Liver (tissue), 8 donors: ENCODE measurements at regions not wholly inside any gene's neighbourhood (a gene's known extent, or its start where the extent isn't known, plus 50 kb on each side); places are given as distances from the start of the nearest gene placed in this dataset.

Source experiments
- DNase-seq: peaks from one replicate; pipeline ENCODE4 v3.0.0-alpha.2; 2017; ENCODE audit warnings: low spot score
- H3K27ac ChIP-seq, 2 donors: one replicate each; pipeline ENCODE4 v1.7.0; 2013; ENCODE audit warnings: inconsistent platforms in 2 of 2, low read length in 2 of 2, control low read depth in 1 of 2, low read depth in 1 of 2, mild to moderate bottlenecking in 1 of 2
- H3K27me3 ChIP-seq, 4 donors: one replicate each; pipeline versions ENCODE4 v1.6.1 to v1.7.0; 2013; ENCODE audit warnings: low read length in 3 of 4, inconsistent platforms in 1 of 4, mild to moderate bottlenecking in 1 of 4, moderate library complexity in 1 of 4; ENCODE audit not compliant: control insufficient read depth in 4 of 4, insufficient read depth in 4 of 4
- H3K36me3 ChIP-seq, 4 donors: one replicate each; pipeline versions ENCODE4 v1.6.1 to v1.7.0; 2013; ENCODE audit warnings: low read length in 3 of 4, mild to moderate bottlenecking in 3 of 4, low read depth in 1 of 4, moderate library complexity in 1 of 4; ENCODE audit not compliant: control insufficient read depth in 4 of 4, insufficient read depth in 3 of 4
- H3K4me1 ChIP-seq, 4 donors: one replicate each; pipeline versions ENCODE4 v1.6.1 to v1.7.0; 2013; ENCODE audit warnings: low read length in 3 of 4, mild to moderate bottlenecking in 3 of 4, moderate library complexity in 1 of 4; ENCODE audit not compliant: control insufficient read depth in 4 of 4, insufficient read depth in 4 of 4
- H3K4me3 ChIP-seq, 3 donors: one replicate each; pipeline versions ENCODE4 v1.6.1 to v1.7.0; 2013; ENCODE audit warnings: low read length in 3 of 3, control low read depth in 1 of 3, low read depth in 1 of 3, mild to moderate bottlenecking in 1 of 3
- H3K9ac ChIP-seq, 2 donors: one replicate each; pipeline ENCODE4 v1.7.0; 2013; ENCODE audit warnings: low read length in 2 of 2, mild to moderate bottlenecking in 2 of 2, moderate library complexity in 2 of 2, control low read depth in 1 of 2, low read depth in 1 of 2
- H3K9me3 ChIP-seq, 4 donors: one replicate each; pipeline versions ENCODE4 v1.6.1 to v1.7.0; 2013; ENCODE audit warnings: low read length in 3 of 4; ENCODE audit not compliant: control insufficient read depth in 4 of 4
- CTCF ChIP-seq: fragments of 150-350 bp; IDR thresholded peaks from 2 replicates; pipeline ENCODE4 v1.5.1; 2017; ENCODE audit warnings: improper control_type of control experiment, low read depth, low read length; ENCODE audit not compliant: missing input control
- EGR1 ChIP-seq, 2 donors: IDR thresholded peaks; 2 replicates each; pipeline ENCODE4 v1.6.1; 2016 to 2018; ENCODE audit warnings: antibody characterized with exemption in 2 of 2, low read depth in 2 of 2
- FOXA1 ChIP-seq: IDR thresholded peaks from 2 replicates; pipeline ENCODE4 v1.6.1; 2016; ENCODE audit warnings: antibody characterized with exemption
- FOXA2 ChIP-seq: IDR thresholded peaks from 2 replicates; pipeline ENCODE4 v1.6.1; 2016; ENCODE audit warnings: antibody characterized with exemption
- GABPA ChIP-seq, 2 donors: IDR thresholded peaks in 1 of 2; conservative IDR thresholded peaks in 1 of 2; 2 replicates each; pipeline ENCODE4 v1.6.1; 2016; ENCODE audit warnings: antibody characterized with exemption in 2 of 2, mild to moderate bottlenecking in 1 of 2, moderate library complexity in 1 of 2
- HNF4A ChIP-seq, 2 donors: conservative IDR thresholded peaks; 2 replicates each; pipeline ENCODE4 v1.6.1; 2016; ENCODE audit warnings: antibody characterized with exemption in 2 of 2, mild to moderate bottlenecking in 2 of 2
- HNF4G ChIP-seq: IDR thresholded peaks from 2 replicates; pipeline ENCODE4 v1.6.1; 2016; ENCODE audit warnings: antibody characterized with exemption
- MAX ChIP-seq: IDR thresholded peaks from 2 replicates; pipeline ENCODE4 v1.6.1; 2016; ENCODE audit warnings: antibody characterized with exemption
- NR2F2 ChIP-seq: IDR thresholded peaks from 2 replicates; pipeline ENCODE4 v1.6.1; 2016; ENCODE audit warnings: antibody characterized with exemption
- RAD21 ChIP-seq, 2 donors: IDR thresholded peaks; 2 replicates each; pipeline ENCODE4 v1.6.1; 2016; ENCODE audit warnings: antibody characterized with exemption in 2 of 2, mild to moderate bottlenecking in 2 of 2
- RXRA ChIP-seq, 2 donors: IDR thresholded peaks; 2 replicates each; pipeline ENCODE4 v1.6.1; 2017 to 2018; ENCODE audit warnings: antibody characterized with exemption in 2 of 2, mild to moderate bottlenecking in 1 of 2
- TAF1 ChIP-seq: conservative IDR thresholded peaks from 2 replicates; pipeline ENCODE4 v1.6.1; 2016; ENCODE audit warnings: antibody characterized with exemption, mild to moderate bottlenecking
- YY1 ChIP-seq: IDR thresholded peaks from 2 replicates; pipeline ENCODE4 v1.6.1; 2016; ENCODE audit warnings: antibody characterized with exemption, mild to moderate bottlenecking
- WGBS: extraction: QIAGEN DNeasy Blood & Tissue Kit; methylation state at CpG from one replicate; pipeline ENCODE4 v1.1.7; 2013; 5-methylcytosine and 5-hydroxymethylcytosine counted together
- TF ChIP-seq, protein P1 (sequence below): IDR thresholded peaks from 2 replicates; pipeline ENCODE4 v1.6.1; 2016; ENCODE audit warnings: antibody characterized with exemption
- TF ChIP-seq, protein P2 (sequence below): IDR thresholded peaks from 2 replicates; pipeline ENCODE4 v1.6.1; 2016; ENCODE audit warnings: antibody characterized with exemption
- donor health status: healthy.
- donor health status: healthy.
- donor health status: healthy.
- donor health status: healthy.
- donor health status: healthy.

DNA sequence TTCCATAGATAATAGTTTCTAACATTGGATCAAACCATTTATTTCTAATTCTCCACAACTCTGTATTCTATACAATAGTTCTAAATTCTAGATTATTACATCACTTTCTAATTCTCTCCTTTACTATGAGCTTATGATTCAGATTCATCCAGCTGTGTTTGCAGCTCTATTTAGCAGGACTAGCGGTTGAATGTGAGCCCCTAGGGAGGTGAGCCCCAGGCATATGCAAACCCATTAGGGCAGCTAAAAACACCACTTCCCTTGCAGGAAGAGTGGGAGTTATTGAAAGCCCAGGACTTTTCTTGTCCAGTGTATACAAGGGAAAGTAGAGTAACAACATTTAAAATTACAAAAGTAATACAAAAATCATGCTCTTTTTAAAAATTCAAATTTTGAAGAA, 56.9 kb downstream of the KRTAP19-8 start:
- 61% methylated on average over 1 of the region's 1 CpG for WGBS
- Histone ChIP-seq H3K4me1 (no peaks in the 10 kb centered on the region), H3K36me3 (no peaks in the 10 kb centered on the region), H3K4me3 (no peak overlapping the region), H3K27me3 (no peaks in the 10 kb centered on the region), H3K9me3 (no peaks in the 10 kb centered on the region), H3K27ac (no peak overlapping the region), H3K9ac (no peak overlapping the region)
- DNase-seq: no peak
- TF ChIP-seq HNF4G: no peak

- Histone ChIP-seq H3K9ac (no peak overlapping the region), H3K36me3 (no peaks in the 10 kb centered on the region), H3K27ac (no peak overlapping the region), H3K9me3 (no peaks in the 10 kb centered on the region), H3K27me3 (no peaks in the 10 kb centered on the region), H3K4me3 (no peak overlapping the region), H3K4me1 (no peaks in the 10 kb centered on the region)
- WGBS: 89% methylated on average over 1 of the region's 1 CpG
- TF ChIP-seq, protein P1, sequence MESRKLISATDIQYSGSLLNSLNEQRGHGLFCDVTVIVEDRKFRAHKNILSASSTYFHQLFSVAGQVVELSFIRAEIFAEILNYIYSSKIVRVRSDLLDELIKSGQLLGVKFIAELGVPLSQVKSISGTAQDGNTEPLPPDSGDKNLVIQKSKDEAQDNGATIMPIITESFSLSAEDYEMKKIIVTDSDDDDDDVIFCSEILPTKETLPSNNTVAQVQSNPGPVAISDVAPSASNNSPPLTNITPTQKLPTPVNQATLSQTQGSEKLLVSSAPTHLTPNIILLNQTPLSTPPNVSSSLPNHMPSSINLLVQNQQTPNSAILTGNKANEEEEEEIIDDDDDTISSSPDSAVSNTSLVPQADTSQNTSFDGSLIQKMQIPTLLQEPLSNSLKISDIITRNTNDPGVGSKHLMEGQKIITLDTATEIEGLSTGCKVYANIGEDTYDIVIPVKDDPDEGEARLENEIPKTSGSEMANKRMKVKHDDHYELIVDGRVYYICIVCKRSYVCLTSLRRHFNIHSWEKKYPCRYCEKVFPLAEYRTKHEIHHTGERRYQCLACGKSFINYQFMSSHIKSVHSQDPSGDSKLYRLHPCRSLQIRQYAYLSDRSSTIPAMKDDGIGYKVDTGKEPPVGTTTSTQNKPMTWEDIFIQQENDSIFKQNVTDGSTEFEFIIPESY: no peak
- TF ChIP-seq NR2F2 (no peak), HNF4A (conservative IDR thresholded peaks at IDR 0.05) (no peak), CTCF (no peak), GABPA (IDR thresholded peaks at IDR 0.05 in 1 of 2, conservative IDR thresholded peaks at IDR 0.05 in 1 of 2) (no peak), EGR1 (IDR thresholded peaks at IDR 0.05; ENCODE audit: low read depth in 2 of 2) (no peak), FOXA2 (no peak)
- TF ChIP-seq, protein P2, sequence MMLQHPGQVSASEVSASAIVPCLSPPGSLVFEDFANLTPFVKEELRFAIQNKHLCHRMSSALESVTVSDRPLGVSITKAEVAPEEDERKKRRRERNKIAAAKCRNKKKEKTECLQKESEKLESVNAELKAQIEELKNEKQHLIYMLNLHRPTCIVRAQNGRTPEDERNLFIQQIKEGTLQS: no peak
- DNase-seq: no peak
Measured at GRCh38 chr21:30979054-30979453, 59.2 kb downstream of the KRTAP19-8 start.

GRCh38 chr21:30964283-30964682, 74.0 kb downstream of the KRTAP19-8 start:
- Histone ChIP-seq H3K36me3 (no peaks in the 10 kb centered on the region), H3K27ac (no peak overlapping the region), H3K27me3 (no peaks in the 10 kb centered on the region), H3K9ac (no peak overlapping the region), H3K4me1 (no peaks in the 10 kb centered on the region), H3K4me3 (no peak overlapping the region), H3K9me3 (no peaks in the 10 kb centered on the region)
- no peak for DNase-seq
- 71% methylated on average over 2 of the region's 2 CpGs for WGBS
- TF ChIP-seq, protein P1: no peak
- TF ChIP-seq RAD21 (IDR thresholded peaks at IDR 0.05): no peak
- no peak for TF ChIP-seq RXRA (IDR thresholded peaks at IDR 0.05)
- TF ChIP-seq FOXA2: no peak
- TF ChIP-seq CTCF: no peak
- no peak for TF ChIP-seq GABPA (IDR thresholded peaks at IDR 0.05 in 1 of 2, conservative IDR thresholded peaks at IDR 0.05 in 1 of 2)
- TF ChIP-seq TAF1: no peak
- no peak for TF ChIP-seq MAX
- TF ChIP-seq HNF4A (conservative IDR thresholded peaks at IDR 0.05): no peak
- no peak for TF ChIP-seq NR2F2
- TF ChIP-seq, protein P2: no peak
- TF ChIP-seq FOXA1: no peak
- no peak for TF ChIP-seq YY1
